Sigmoid colon (tissue), 6 donors: ENCODE measurements at regions not wholly inside any gene's neighbourhood (a gene's known extent, or its start where the extent isn't known, plus 50 kb on each side); places are given as distances from the start of the nearest gene placed in this dataset.

Experiments used
- DNase-seq: peaks from one replicate; pipeline ENCODE4 v3.0.0-alpha.2; 2019
- H3K27ac ChIP-seq, 4 donors: fragments of 200-600 bp; sonication (generic); one replicate each; pipeline ENCODE4 v1.5.1; 2016 to 2019; ENCODE audit warnings: mild to moderate bottlenecking in 1 of 4
- H3K27me3 ChIP-seq, 3 donors: fragments of 200-600 bp; sonication (generic); one replicate each; pipeline ENCODE4 v1.5.1; 2019; ENCODE audit warnings: mild to moderate bottlenecking in 1 of 3
- H3K36me3 ChIP-seq, 4 donors: fragments of 200-600 bp; sonication (generic); one replicate each; pipeline ENCODE4 v1.5.1; 2016 to 2019
- H3K4me1 ChIP-seq, 4 donors: fragments of 200-600 bp; sonication (generic); one replicate each; pipeline ENCODE4 v1.5.1; 2017 to 2019
- H3K4me3 ChIP-seq, 4 donors: fragments of 200-600 bp; sonication (generic); one replicate each; pipeline ENCODE4 v1.5.1; 2017 to 2019; ENCODE audit warnings: mild to moderate bottlenecking in 2 of 4, moderate library complexity in 1 of 4
- H3K9me3 ChIP-seq, 4 donors: fragments of 200-600 bp in 3 of 4; sonication (generic) in 3 of 4; one replicate each; pipeline versions ENCODE4 v1.5.1 to v1.6.1; 2013 to 2019
- EP300 ChIP-seq, 4 donors: sonication (generic); formaldehyde crosslinking; IDR thresholded peaks; one replicate each; pipeline ENCODE4 v1.6.1; 2017; ENCODE audit warnings: antibody characterized with exemption in 4 of 4
- POLR2A ChIP-seq, 2 donors: fragments of 450-650 bp; IDR thresholded peaks; one replicate each; pipeline ENCODE4 v1.6.1; 2016; ENCODE audit warnings: antibody characterized with exemption in 2 of 2, mild to moderate bottlenecking in 2 of 2, moderate library complexity in 2 of 2
- POLR2AphosphoS5 ChIP-seq, 4 donors: sonication (generic); formaldehyde crosslinking; IDR thresholded peaks; one replicate each; pipeline ENCODE4 v1.6.1; 2017; ENCODE audit warnings: antibody characterized with exemption in 4 of 4
- WGBS, 2 donors: extraction: QIAGEN DNeasy Blood & Tissue Kit; methylation state at CpG; one replicate each; pipeline ENCODE4 v1.1.7; 2013; 5-methylcytosine and 5-hydroxymethylcytosine counted together
- intact Hi-C: fragments of 100-400 bp; cut with DNase I; formaldehyde crosslinking; loops from one replicate; pipeline ENCODE4 v1.15.1; 2023
- TF ChIP-seq, protein P1 (sequence below), 4 experiments: fragments of 450-650 bp in 3 of 4; fragments of 200-600 bp in 1 of 4; IDR thresholded peaks; one replicate each; pipeline ENCODE4 v1.5.1; 2016 to 2019; ENCODE audit warnings: antibody characterized with exemption in 4 of 4, mild to moderate bottlenecking in 3 of 4, moderate library complexity in 2 of 4
- donor health status: healthy with polysubstance abuse.
- donor health status: healthy.

DNA sequence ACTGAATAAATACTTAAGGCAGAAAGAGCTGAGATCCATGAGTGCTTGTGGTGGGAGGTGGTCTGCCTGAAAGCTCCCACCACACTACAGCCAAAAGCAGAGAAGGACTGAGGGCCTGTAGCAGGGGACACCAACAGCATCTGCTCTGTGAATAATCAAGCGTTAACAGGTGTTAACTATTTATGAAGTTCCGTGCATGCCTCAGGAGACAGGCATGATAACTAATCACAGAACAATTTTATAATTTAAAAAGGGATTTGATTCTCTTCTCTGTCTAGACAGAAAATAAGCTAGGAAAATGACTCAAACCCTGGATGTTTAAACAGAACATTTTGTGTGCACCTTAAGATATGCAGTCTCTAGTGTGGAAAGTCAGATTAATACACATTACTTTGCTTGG is 61.5 kb upstream of the GHITM start:
- WGBS, 2 donors = 94 to 98% methylated on average over 2 of the region's 2 CpGs
- Histone ChIP-seq H3K27me3 (no peaks in the 10 kb centered on the region), H3K36me3 (no peaks in the 10 kb centered on the region), H3K4me3 (no peak overlapping the region), H3K27ac (no peak overlapping the region), H3K4me1 (peaks cover 0 to 27% (median 22%) of the 10 kb centered on the region in 4 donors), H3K9me3 (no peaks in the 10 kb centered on the region)
- TF ChIP-seq EP300 (IDR thresholded peaks at IDR 0.05) = no peak
- TF ChIP-seq POLR2AphosphoS5 (IDR thresholded peaks at IDR 0.05) = no peak
- no peak for TF ChIP-seq POLR2A (IDR thresholded peaks at IDR 0.05)
- TF ChIP-seq, protein P1, sequence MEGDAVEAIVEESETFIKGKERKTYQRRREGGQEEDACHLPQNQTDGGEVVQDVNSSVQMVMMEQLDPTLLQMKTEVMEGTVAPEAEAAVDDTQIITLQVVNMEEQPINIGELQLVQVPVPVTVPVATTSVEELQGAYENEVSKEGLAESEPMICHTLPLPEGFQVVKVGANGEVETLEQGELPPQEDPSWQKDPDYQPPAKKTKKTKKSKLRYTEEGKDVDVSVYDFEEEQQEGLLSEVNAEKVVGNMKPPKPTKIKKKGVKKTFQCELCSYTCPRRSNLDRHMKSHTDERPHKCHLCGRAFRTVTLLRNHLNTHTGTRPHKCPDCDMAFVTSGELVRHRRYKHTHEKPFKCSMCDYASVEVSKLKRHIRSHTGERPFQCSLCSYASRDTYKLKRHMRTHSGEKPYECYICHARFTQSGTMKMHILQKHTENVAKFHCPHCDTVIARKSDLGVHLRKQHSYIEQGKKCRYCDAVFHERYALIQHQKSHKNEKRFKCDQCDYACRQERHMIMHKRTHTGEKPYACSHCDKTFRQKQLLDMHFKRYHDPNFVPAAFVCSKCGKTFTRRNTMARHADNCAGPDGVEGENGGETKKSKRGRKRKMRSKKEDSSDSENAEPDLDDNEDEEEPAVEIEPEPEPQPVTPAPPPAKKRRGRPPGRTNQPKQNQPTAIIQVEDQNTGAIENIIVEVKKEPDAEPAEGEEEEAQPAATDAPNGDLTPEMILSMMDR (IDR thresholded peaks at IDR 0.05) = no peak
- no peak for DNase-seq
- intact Hi-C loops = loop anchor here (5.0 kb wide), 1 partner anchor 60 kb away; the partner anchor contains the start of gene GHITM

DNA sequence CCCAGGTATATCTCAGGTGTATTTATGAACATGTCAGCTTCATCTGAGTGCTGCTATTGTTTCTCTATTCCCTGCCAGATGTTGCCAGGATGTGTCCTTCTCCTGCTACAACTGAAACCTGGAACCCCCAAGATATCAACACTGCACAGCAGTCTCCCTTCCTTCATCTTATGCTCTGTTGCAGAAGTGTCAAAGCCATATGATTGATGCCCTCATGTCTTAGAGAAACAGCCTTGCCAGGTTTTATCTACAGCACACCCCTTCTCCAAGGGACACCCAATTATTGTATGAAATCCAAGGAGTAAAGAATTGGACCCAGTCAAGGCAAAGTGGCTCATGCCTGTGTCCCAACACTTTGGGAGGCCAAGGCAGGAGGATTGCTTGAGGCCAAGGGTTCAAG is 60.5 kb upstream of the GHITM start:
- no peak for DNase-seq
- Histone ChIP-seq H3K36me3 (no peaks in the 10 kb centered on the region), H3K4me3 (no peak overlapping the region), H3K4me1 (peaks cover 0 to 27% (median 22%) of the 10 kb centered on the region in 4 donors), H3K9me3 (no peaks in the 10 kb centered on the region), H3K27me3 (no peaks in the 10 kb centered on the region), H3K27ac (no peak overlapping the region)
- TF ChIP-seq POLR2A (IDR thresholded peaks at IDR 0.05) (no peak), EP300 (IDR thresholded peaks at IDR 0.05) (no peak), POLR2AphosphoS5 (IDR thresholded peaks at IDR 0.05) (no peak)
- TF ChIP-seq, protein P1 (IDR thresholded peaks at IDR 0.05) = no peak
- intact Hi-C loops = loop anchor here (5.0 kb wide), 1 partner anchor 59 kb away; the partner anchor contains the start of gene GHITM

DNA sequence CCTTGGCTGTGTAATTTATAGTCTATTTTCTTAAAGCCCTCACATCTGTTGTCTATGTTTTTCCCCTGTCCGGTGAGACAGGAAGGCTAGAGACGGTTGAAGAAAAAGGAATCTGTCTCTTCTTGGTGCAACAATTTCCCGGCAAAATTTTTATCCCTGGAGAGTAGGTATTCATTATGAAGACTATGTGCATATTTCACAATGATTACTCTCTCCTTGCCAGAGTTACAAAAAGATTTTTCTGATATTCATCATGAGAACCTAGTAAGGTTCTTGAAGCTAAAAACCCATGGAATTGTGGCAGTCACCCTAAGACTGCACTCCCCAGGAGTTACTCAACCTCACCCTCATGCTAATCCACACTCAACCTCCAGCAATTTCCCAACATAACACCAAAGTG is 55.0 kb upstream of the GHITM start:
- Histone ChIP-seq H3K27ac (no peak overlapping the region), H3K27me3 (no peaks in the 10 kb centered on the region), H3K36me3 (no peaks in the 10 kb centered on the region), H3K9me3 (peaks cover 0 to 9% (median 0%) of the 10 kb centered on the region in 4 donors), H3K4me1 (no peaks in the 10 kb centered on the region), H3K4me3 (no peak overlapping the region)
- intact Hi-C loops = no loop called here
- WGBS, 2 donors = 62 to 91% methylated on average over 3 of the region's 3 CpGs
- TF ChIP-seq, protein P1 (IDR thresholded peaks at IDR 0.05) = no peak
- TF ChIP-seq EP300 (IDR thresholded peaks at IDR 0.05) (no peak), POLR2AphosphoS5 (IDR thresholded peaks at IDR 0.05) (no peak), POLR2A (IDR thresholded peaks at IDR 0.05) (no peak)
- no peak for DNase-seq

DNA sequence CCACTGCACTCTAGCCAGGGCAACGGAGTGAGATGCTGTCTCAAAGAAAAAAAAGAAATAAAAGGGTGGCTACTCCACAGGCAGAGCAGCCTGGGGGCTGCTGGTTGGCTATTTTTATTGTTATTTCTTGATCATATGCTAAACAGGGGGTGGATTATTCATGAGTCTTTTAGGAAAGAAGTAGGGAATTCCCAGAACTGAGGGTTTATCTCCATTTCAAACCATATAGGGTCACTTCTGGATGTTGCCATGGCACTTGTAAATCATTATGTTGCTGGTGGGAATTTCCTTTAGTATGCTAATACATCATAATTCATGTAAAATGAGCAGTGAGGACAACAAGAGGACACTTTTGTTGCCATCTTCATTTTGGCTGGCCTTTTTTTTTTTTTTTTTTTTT is 52.1 kb upstream of the GHITM start:
- WGBS, 2 donors = 83 to 85% methylated on average over 1 of the region's 1 CpG
- TF ChIP-seq POLR2A (IDR thresholded peaks at IDR 0.05) = no peak
- TF ChIP-seq EP300 (IDR thresholded peaks at IDR 0.05) = no peak
- TF ChIP-seq, protein P1 (IDR thresholded peaks at IDR 0.05) = no peak
- no peak for TF ChIP-seq POLR2AphosphoS5 (IDR thresholded peaks at IDR 0.05)
- H3K27me3 ChIP-seq = no peaks in the 10 kb centered on the region
- no peak overlapping the region for H3K27ac ChIP-seq
- peaks cover 0 to 9% (median 0%) of the 10 kb centered on the region in 4 donors for H3K9me3 ChIP-seq
- intact Hi-C loops = no loop called here
- no peak for DNase-seq
- no peaks in the 10 kb centered on the region for H3K4me1 ChIP-seq
- H3K36me3 ChIP-seq = no peaks in the 10 kb centered on the region
- H3K4me3 ChIP-seq = no peak overlapping the region

DNA sequence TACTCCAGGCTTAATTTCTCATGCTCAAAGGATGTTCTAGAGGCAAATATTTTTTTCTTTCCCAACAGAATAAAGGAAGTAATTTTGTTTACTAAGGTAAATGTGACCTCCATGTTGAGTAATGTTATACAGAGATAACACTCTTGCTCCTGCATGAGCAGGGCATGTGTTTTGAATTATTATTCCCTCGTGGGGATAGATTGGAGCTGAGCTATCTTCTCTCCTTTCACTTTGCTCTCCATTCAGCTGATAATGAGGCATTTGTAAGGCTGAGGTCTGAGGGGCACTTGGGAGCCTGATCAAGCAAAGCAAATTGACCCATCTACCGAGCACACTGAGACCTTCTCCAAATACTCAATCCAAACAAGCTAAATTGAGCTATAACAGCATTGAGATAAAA is 50.7 kb upstream of the GHITM start:
- TF ChIP-seq POLR2AphosphoS5 (IDR thresholded peaks at IDR 0.05) (no peak), EP300 (IDR thresholded peaks at IDR 0.05) (no peak), POLR2A (IDR thresholded peaks at IDR 0.05) (no peak)
- TF ChIP-seq, protein P1 (IDR thresholded peaks at IDR 0.05) = no peak
- intact Hi-C loops = no loop called here
- WGBS, 2 donors = 19 to 31% methylated on average over 2 of the region's 2 CpGs
- no peak overlapping the region for H3K27ac ChIP-seq
- DNase-seq = no peak
- no peaks in the 10 kb centered on the region for H3K36me3 ChIP-seq
- no peaks in the 10 kb centered on the region for H3K27me3 ChIP-seq
- H3K9me3 ChIP-seq = peaks cover 0 to 9% (median 0%) of the 10 kb centered on the region in 4 donors
- H3K4me3 ChIP-seq = no peak overlapping the region
- H3K4me1 ChIP-seq = no peaks in the 10 kb centered on the region
